ENCODE measurements at regions not wholly inside any gene's neighbourhood (a gene's known extent, or its start where the extent isn't known, plus 50 kb on each side); places are given as distances from the start of the nearest gene placed in this dataset.
"Not testable (repeated sequence)": the region's sequence is repeated elsewhere in the genome, so short reads cannot be mapped to it uniquely, and the experiment has no call there.

GRCh38 chr9:41833108-41833507, 296.1 kb downstream of the CNTNAP3B start:
- H3K4me3 Mint-ChIP-seq; H3K9me3 Mint-ChIP-seq; H3K4me1 ChIP-seq (ENCODE audit: control insufficient read depth in 1 of 2, insufficient read depth in 2 of 2, low read length in 2 of 2); H3K79me2 ChIP-seq (ENCODE audit: insufficient read depth, low read length); H3K36me3 Mint-ChIP-seq; H3K9me3 ChIP-seq (replicated peaks in 1 of 2; ENCODE audit: control insufficient read depth in 1 of 2, insufficient read depth in 1 of 2, low read length in 2 of 2); DNase-seq; H3K4me2 ChIP-seq (replicated peaks; ENCODE audit: extremely low read depth, low read length, poor library complexity, severe bottlenecking); H3K27me3 Mint-ChIP-seq (ENCODE audit: low read depth in 3 of 3); intact Hi-C loops (cut with micrococcal nuclease); H3K36me3 ChIP-seq (replicated peaks in 1 of 2; ENCODE audit: control insufficient read depth in 1 of 2, insufficient read depth in 2 of 2, low read length in 2 of 2); H2AFZ ChIP-seq (ENCODE audit: insufficient read depth, low read depth, low read length, poor library complexity, severe bottlenecking); H3K4me1 Mint-ChIP-seq; H3K27me3 ChIP-seq (ENCODE audit: control insufficient read depth in 2 of 2, insufficient read depth in 2 of 2, low read length in 2 of 2); H3K4me3 ChIP-seq (replicated peaks in 1 of 3; ENCODE audit: low read depth in 2 of 3, low read length in 3 of 3); H3K9ac ChIP-seq (ENCODE audit: insufficient read depth, low read length, poor library complexity, severe bottlenecking); H3K27ac ChIP-seq (ENCODE audit: low read depth in 1 of 2, low read length in 2 of 2); H3K27ac Mint-ChIP-seq; H4K20me1 ChIP-seq (ENCODE audit: insufficient read depth, low read length): not testable (repeated sequence)
- WGBS (ENCODE audit: insufficient coverage): no CpG with 5 or more reads among the region's 4 CpGs

GRCh38 chr9:41824723-41825122, 304.5 kb downstream of the CNTNAP3B start:
- H3K36me3 ChIP-seq (replicated peaks in 1 of 2; ENCODE audit: control insufficient read depth in 1 of 2, insufficient read depth in 2 of 2, low read length in 2 of 2); H3K27me3 Mint-ChIP-seq (ENCODE audit: low read depth in 3 of 3); H3K4me2 ChIP-seq (replicated peaks; ENCODE audit: extremely low read depth, low read length, poor library complexity, severe bottlenecking); H3K36me3 Mint-ChIP-seq; H3K4me3 ChIP-seq (replicated peaks in 1 of 3; ENCODE audit: low read depth in 2 of 3, low read length in 3 of 3); H2AFZ ChIP-seq (ENCODE audit: insufficient read depth, low read depth, low read length, poor library complexity, severe bottlenecking); H3K27ac ChIP-seq (ENCODE audit: low read depth in 1 of 2, low read length in 2 of 2); H3K4me1 ChIP-seq (ENCODE audit: control insufficient read depth in 1 of 2, insufficient read depth in 2 of 2, low read length in 2 of 2); H3K4me3 Mint-ChIP-seq; H3K9me3 Mint-ChIP-seq; intact Hi-C loops (cut with micrococcal nuclease); H3K79me2 ChIP-seq (ENCODE audit: insufficient read depth, low read length); H3K9me3 ChIP-seq (replicated peaks in 1 of 2; ENCODE audit: control insufficient read depth in 1 of 2, insufficient read depth in 1 of 2, low read length in 2 of 2); H3K27ac Mint-ChIP-seq; DNase-seq; H3K9ac ChIP-seq (ENCODE audit: insufficient read depth, low read length, poor library complexity, severe bottlenecking); H4K20me1 ChIP-seq (ENCODE audit: insufficient read depth, low read length); H3K4me1 Mint-ChIP-seq; H3K27me3 ChIP-seq (ENCODE audit: control insufficient read depth in 2 of 2, insufficient read depth in 2 of 2, low read length in 2 of 2): not testable (repeated sequence)
- no CpG with 5 or more reads among the region's 8 CpGs for WGBS (ENCODE audit: insufficient coverage)

- H3K36me3 ChIP-seq (replicated peaks in 1 of 2; ENCODE audit: control insufficient read depth in 1 of 2, insufficient read depth in 2 of 2, low read length in 2 of 2); H3K79me2 ChIP-seq (ENCODE audit: insufficient read depth, low read length); H3K9me3 Mint-ChIP-seq; intact Hi-C loops (cut with micrococcal nuclease); H3K4me1 Mint-ChIP-seq; H4K20me1 ChIP-seq (ENCODE audit: insufficient read depth, low read length); H3K27me3 ChIP-seq (ENCODE audit: control insufficient read depth in 2 of 2, insufficient read depth in 2 of 2, low read length in 2 of 2); H3K27ac Mint-ChIP-seq; H3K27ac ChIP-seq (ENCODE audit: low read depth in 1 of 2, low read length in 2 of 2); H3K9ac ChIP-seq (ENCODE audit: insufficient read depth, low read length, poor library complexity, severe bottlenecking); H3K36me3 Mint-ChIP-seq; DNase-seq; H3K9me3 ChIP-seq (replicated peaks in 1 of 2; ENCODE audit: control insufficient read depth in 1 of 2, insufficient read depth in 1 of 2, low read length in 2 of 2); H2AFZ ChIP-seq (ENCODE audit: insufficient read depth, low read depth, low read length, poor library complexity, severe bottlenecking); H3K4me3 ChIP-seq (replicated peaks in 1 of 3; ENCODE audit: low read depth in 2 of 3, low read length in 3 of 3); H3K4me2 ChIP-seq (replicated peaks; ENCODE audit: extremely low read depth, low read length, poor library complexity, severe bottlenecking); H3K4me3 Mint-ChIP-seq; H3K27me3 Mint-ChIP-seq (ENCODE audit: low read depth in 3 of 3); H3K4me1 ChIP-seq (ENCODE audit: control insufficient read depth in 1 of 2, insufficient read depth in 2 of 2, low read length in 2 of 2): not testable (repeated sequence)
- no CpG with 5 or more reads among the region's 4 CpGs for WGBS (ENCODE audit: insufficient coverage)
Measured at GRCh38 chr9:41802706-41803105, 326.5 kb downstream of the CNTNAP3B start.

GRCh38 chr9:41798684-41799083, 330.5 kb downstream of the CNTNAP3B start:
- H3K4me2 ChIP-seq (replicated peaks; ENCODE audit: extremely low read depth, low read length, poor library complexity, severe bottlenecking); H3K9ac ChIP-seq (ENCODE audit: insufficient read depth, low read length, poor library complexity, severe bottlenecking); H3K4me1 Mint-ChIP-seq; H3K27ac ChIP-seq (ENCODE audit: low read depth in 1 of 2, low read length in 2 of 2); H3K9me3 ChIP-seq (replicated peaks in 1 of 2; ENCODE audit: control insufficient read depth in 1 of 2, insufficient read depth in 1 of 2, low read length in 2 of 2); H3K36me3 Mint-ChIP-seq; H3K27me3 Mint-ChIP-seq (ENCODE audit: low read depth in 3 of 3); H3K4me1 ChIP-seq (ENCODE audit: control insufficient read depth in 1 of 2, insufficient read depth in 2 of 2, low read length in 2 of 2); H2AFZ ChIP-seq (ENCODE audit: insufficient read depth, low read depth, low read length, poor library complexity, severe bottlenecking); H3K27me3 ChIP-seq (ENCODE audit: control insufficient read depth in 2 of 2, insufficient read depth in 2 of 2, low read length in 2 of 2); H3K36me3 ChIP-seq (replicated peaks in 1 of 2; ENCODE audit: control insufficient read depth in 1 of 2, insufficient read depth in 2 of 2, low read length in 2 of 2); H3K4me3 ChIP-seq (replicated peaks in 1 of 3; ENCODE audit: low read depth in 2 of 3, low read length in 3 of 3); H3K9me3 Mint-ChIP-seq; H3K27ac Mint-ChIP-seq; H3K4me3 Mint-ChIP-seq; H3K79me2 ChIP-seq (ENCODE audit: insufficient read depth, low read length); H4K20me1 ChIP-seq (ENCODE audit: insufficient read depth, low read length); DNase-seq; intact Hi-C loops (cut with micrococcal nuclease): not testable (repeated sequence)
- 100% methylated on average over 1 of the region's 4 CpGs for WGBS (ENCODE audit: insufficient coverage)
